Large intestine (tissue), 3 donors: ENCODE measurements at regions not wholly inside any gene's neighbourhood (a gene's known extent, or its start where the extent isn't known, plus 50 kb on each side); places are given as distances from the start of the nearest gene placed in this dataset.
"Not testable (repeated sequence)": the region's sequence is repeated elsewhere in the genome, so short reads cannot be mapped to it uniquely, and the experiment has no call there.

Experiments used
- DNase-seq, 2 donors: peaks; one replicate each; pipeline versions ENCODE4 v3.0.0 to v3.0.0-alpha.2; 2013
- H3K27ac ChIP-seq: one replicate; pipeline ENCODE4 v1.5.1; 2013; ENCODE audit warnings: low read length
- H3K27me3 ChIP-seq: 2 replicates; pipeline ENCODE4 v1.6.1; 2013; ENCODE audit warnings: low read length; ENCODE audit not compliant: control insufficient read depth, insufficient read depth
- H3K36me3 ChIP-seq: 2 replicates; pipeline ENCODE4 v1.6.1; 2013; ENCODE audit warnings: low read length; ENCODE audit not compliant: control insufficient read depth, insufficient read depth
- H3K4me1 ChIP-seq: one replicate; pipeline ENCODE4 v1.6.1; 2013; ENCODE audit warnings: low read length; ENCODE audit not compliant: control insufficient read depth, insufficient read depth
- H3K4me3 ChIP-seq: one replicate; pipeline ENCODE4 v1.5.1; 2013; ENCODE audit warnings: low read length
- H3K9me3 ChIP-seq: one replicate; pipeline ENCODE4 v1.6.1; 2013; ENCODE audit warnings: mild to moderate bottlenecking, low read depth, low read length, moderate library complexity; ENCODE audit not compliant: control insufficient read depth
- WGBS: methylation state at CpG from one replicate; pipeline ENCODE4 v1.1.5; 2013; ENCODE audit warnings: low lambda C conversion rate; ENCODE audit not compliant: insufficient coverage; 5-methylcytosine and 5-hydroxymethylcytosine counted together

GRCh38 chr15:26231096-26231495 is 368.0 kb upstream of the ATP10A start:
- WGBS = 86% methylated on average over 4 of the region's 6 CpGs
- Histone ChIP-seq H3K9me3 (no peaks in the 10 kb centered on the region), H3K27ac (no peak overlapping the region), H3K4me3 (no peak overlapping the region), H3K36me3 (no peaks in the 10 kb centered on the region), H3K4me1 (no peaks in the 10 kb centered on the region), H3K27me3 (no peaks in the 10 kb centered on the region)
- DNase-seq = no peak

- H3K36me3 ChIP-seq = no peaks in the 10 kb centered on the region
- no peak overlapping the region for H3K4me3 ChIP-seq
- no peaks in the 10 kb centered on the region for H3K4me1 ChIP-seq
- DNase-seq = no peak
- no peaks in the 10 kb centered on the region for H3K27me3 ChIP-seq
- WGBS = no CpG with 5 or more reads among the region's 2 CpGs
- H3K9me3 ChIP-seq = no peaks in the 10 kb centered on the region
- no peak overlapping the region for H3K27ac ChIP-seq
Observed at GRCh38 chr15:26224266-26224665, 361.1 kb upstream of the ATP10A start.

GRCh38 chr15:26223720-26224119 is 360.6 kb upstream of the ATP10A start:
- Histone ChIP-seq H3K9me3 (no peaks in the 10 kb centered on the region), H3K36me3 (no peaks in the 10 kb centered on the region), H3K4me1 (no peaks in the 10 kb centered on the region), H3K27me3 (no peaks in the 10 kb centered on the region), H3K4me3 (no peak overlapping the region), H3K27ac (no peak overlapping the region)
- no CpG with 5 or more reads among the region's 2 CpGs for WGBS
- DNase-seq = no peak

GRCh38 chr15:26222781-26223180 is 359.7 kb upstream of the ATP10A start:
- H3K36me3 ChIP-seq = no peaks in the 10 kb centered on the region
- H3K4me1 ChIP-seq = no peaks in the 10 kb centered on the region
- no peak overlapping the region for H3K4me3 ChIP-seq
- WGBS = 100% methylated on average over 1 of the region's 3 CpGs
- no peaks in the 10 kb centered on the region for H3K9me3 ChIP-seq
- no peak for DNase-seq
- no peaks in the 10 kb centered on the region for H3K27me3 ChIP-seq
- no peak overlapping the region for H3K27ac ChIP-seq

- DNase-seq, H3K4me1 ChIP-seq, H3K4me3 ChIP-seq, H3K27ac ChIP-seq, H3K36me3 ChIP-seq, H3K27me3 ChIP-seq, H3K9me3 ChIP-seq: not testable (repeated sequence)
- WGBS = no CpG with 5 or more reads among the region's 2 CpGs
Observed at GRCh38 chr15:26217043-26217442, 353.9 kb upstream of the ATP10A start.

GRCh38 chr15:26214290-26214689 is 351.2 kb upstream of the ATP10A start:
- no peak for DNase-seq
- no CpG with 5 or more reads among the region's 3 CpGs for WGBS
- Histone ChIP-seq H3K27me3 (no peaks in the 10 kb centered on the region), H3K9me3 (no peaks in the 10 kb centered on the region), H3K4me3 (no peak overlapping the region), H3K36me3 (no peaks in the 10 kb centered on the region), H3K27ac (no peak overlapping the region), H3K4me1 (no peaks in the 10 kb centered on the region)

GRCh38 chr15:26213427-26213826 is 350.3 kb upstream of the ATP10A start:
- no peaks in the 10 kb centered on the region for H3K4me1 ChIP-seq
- no peak for DNase-seq
- H3K36me3 ChIP-seq = no peaks in the 10 kb centered on the region
- no peaks in the 10 kb centered on the region for H3K27me3 ChIP-seq
- H3K27ac ChIP-seq = no peak overlapping the region
- H3K4me3 ChIP-seq = no peak overlapping the region
- WGBS = 100% methylated on average over 1 of the region's 2 CpGs
- H3K9me3 ChIP-seq = no peaks in the 10 kb centered on the region

- DNase-seq = no peak
- Histone ChIP-seq H3K27ac (no peak overlapping the region), H3K9me3 (no peaks in the 10 kb centered on the region), H3K4me3 (no peak overlapping the region), H3K27me3 (no peaks in the 10 kb centered on the region), H3K36me3 (no peaks in the 10 kb centered on the region), H3K4me1 (no peaks in the 10 kb centered on the region)
- no CpG with 5 or more reads among the region's 1 CpG for WGBS
Observed at GRCh38 chr15:26212109-26212508, 349.0 kb upstream of the ATP10A start.

GRCh38 chr15:26210980-26211379 is 347.9 kb upstream of the ATP10A start:
- Histone ChIP-seq H3K9me3 (no peaks in the 10 kb centered on the region), H3K27me3 (no peaks in the 10 kb centered on the region), H3K27ac (no peak overlapping the region), H3K4me1 (no peaks in the 10 kb centered on the region), H3K36me3 (no peaks in the 10 kb centered on the region), H3K4me3 (no peak overlapping the region)
- DNase-seq = no peak
- WGBS = no CpG with 5 or more reads among the region's 3 CpGs

- DNase-seq = no peak
- Histone ChIP-seq H3K4me1 (no peaks in the 10 kb centered on the region), H3K4me3 (no peak overlapping the region), H3K27ac (no peak overlapping the region), H3K36me3 (no peaks in the 10 kb centered on the region), H3K27me3 (no peaks in the 10 kb centered on the region), H3K9me3 (no peaks in the 10 kb centered on the region)
- WGBS = no CpG with 5 or more reads among the region's 9 CpGs
Observed at GRCh38 chr15:26201177-26201858, 338.2 kb upstream of the ATP10A start.

- no peaks in the 10 kb centered on the region for H3K9me3 ChIP-seq
- no peaks in the 10 kb centered on the region for H3K36me3 ChIP-seq
- no peaks in the 10 kb centered on the region for H3K4me1 ChIP-seq
- WGBS = no CpG with 5 or more reads among the region's 8 CpGs
- no peak overlapping the region for H3K27ac ChIP-seq
- no peak overlapping the region for H3K4me3 ChIP-seq
- no peaks in the 10 kb centered on the region for H3K27me3 ChIP-seq
- no peak for DNase-seq
Observed at GRCh38 chr15:26200427-26200826, 337.3 kb upstream of the ATP10A start.
